ENCODE measurements at regions not wholly inside any gene's neighbourhood (a gene's known extent, or its start where the extent isn't known, plus 50 kb on each side); places are given as distances from the start of the nearest gene placed in this dataset.

GRCh38 chr5:30551618-30552017 is 641.9 kb upstream of the CDH6 start:
- Histone ChIP-seq H3K27ac (no peak overlapping the region), H4K20me1 (ENCODE audit: insufficient read depth) (no peaks in the 10 kb centered on the region), H3K4me3 (IDR thresholded peaks at IDR 0.05; ENCODE audit: insufficient read depth, low read depth, low read length) (no peak overlapping the region), H3K27me3 (ENCODE audit: insufficient read depth, low read depth) (no peaks in the 10 kb centered on the region), H3K36me3 (ENCODE audit: insufficient read depth) (no peaks in the 10 kb centered on the region; the same call in 1 of the 2 replicates), H3K4me2 (no peak overlapping the region), H2AFZ (ENCODE audit: low read depth) (no peak overlapping the region), H3K9ac (no peak overlapping the region), H3K4me1 (ENCODE audit: low read depth, poor library complexity, severe bottlenecking) (no peaks in the 10 kb centered on the region), H3K79me2 (ENCODE audit: insufficient read depth, low read depth) (no peaks in the 10 kb centered on the region)
- TF ChIP-seq CTCF (conservative IDR thresholded peaks at IDR 0.05; ENCODE audit: low read depth, low read length): no peak

- Histone ChIP-seq H3K4me3 (IDR thresholded peaks at IDR 0.05; ENCODE audit: insufficient read depth, low read depth, low read length) (no peak overlapping the region), H4K20me1 (ENCODE audit: insufficient read depth) (no peaks in the 10 kb centered on the region), H3K27ac (no peak overlapping the region), H2AFZ (ENCODE audit: low read depth) (no peak overlapping the region), H3K4me1 (ENCODE audit: low read depth, poor library complexity, severe bottlenecking) (no peaks in the 10 kb centered on the region), H3K4me2 (no peak overlapping the region), H3K27me3 (ENCODE audit: insufficient read depth, low read depth) (no peaks in the 10 kb centered on the region), H3K9ac (no peak overlapping the region), H3K36me3 (ENCODE audit: insufficient read depth) (no peaks in the 10 kb centered on the region; the same call in 1 of the 2 replicates), H3K79me2 (ENCODE audit: insufficient read depth, low read depth) (no peaks in the 10 kb centered on the region)
- TF ChIP-seq CTCF (conservative IDR thresholded peaks at IDR 0.05; ENCODE audit: low read depth, low read length): no peak
Measured at GRCh38 chr5:30548580-30549305, 644.7 kb upstream of the CDH6 start.

- no peaks in the 10 kb centered on the region for H3K79me2 ChIP-seq (ENCODE audit: insufficient read depth, low read depth)
- no peak for TF ChIP-seq CTCF (conservative IDR thresholded peaks at IDR 0.05; ENCODE audit: low read depth, low read length)
- H3K4me1 ChIP-seq (ENCODE audit: low read depth, poor library complexity, severe bottlenecking): no peaks in the 10 kb centered on the region
Measured at GRCh38 chr5:30540150-30540549, 653.3 kb upstream of the CDH6 start.

GRCh38 chr5:30539004-30539634 is 654.4 kb upstream of the CDH6 start:
- no peak overlapping the region for H3K27ac ChIP-seq
- H3K4me2 ChIP-seq: no peak overlapping the region

More at GRCh38 chr5:30540150-30540549, 653.3 kb upstream of the CDH6 start:
- no peak overlapping the region for H3K27ac ChIP-seq
- no peak overlapping the region for H3K4me3 ChIP-seq (IDR thresholded peaks at IDR 0.05; ENCODE audit: insufficient read depth, low read depth, low read length)
- H4K20me1 ChIP-seq (ENCODE audit: insufficient read depth): no peaks in the 10 kb centered on the region
- no peaks in the 10 kb centered on the region for H3K27me3 ChIP-seq (ENCODE audit: insufficient read depth, low read depth)
- no peak overlapping the region for H2AFZ ChIP-seq (ENCODE audit: low read depth)
- H3K36me3 ChIP-seq (ENCODE audit: insufficient read depth): no peaks in the 10 kb centered on the region
- H3K9ac ChIP-seq: no peak overlapping the region
- H3K4me2 ChIP-seq: no peak overlapping the region

More at GRCh38 chr5:30539004-30539634, 654.4 kb upstream of the CDH6 start:
- Histone ChIP-seq H3K4me1 (ENCODE audit: low read depth, poor library complexity, severe bottlenecking) (no peaks in the 10 kb centered on the region), H3K27me3 (ENCODE audit: insufficient read depth, low read depth) (no peaks in the 10 kb centered on the region), H2AFZ (ENCODE audit: low read depth) (no peak overlapping the region), H3K79me2 (ENCODE audit: insufficient read depth, low read depth) (no peaks in the 10 kb centered on the region), H3K4me3 (IDR thresholded peaks at IDR 0.05; ENCODE audit: insufficient read depth, low read depth, low read length) (no peak overlapping the region), H4K20me1 (ENCODE audit: insufficient read depth) (no peaks in the 10 kb centered on the region), H3K36me3 (ENCODE audit: insufficient read depth) (no peaks in the 10 kb centered on the region), H3K9ac (no peak overlapping the region)
- no peak for TF ChIP-seq CTCF (conservative IDR thresholded peaks at IDR 0.05; ENCODE audit: low read depth, low read length)
